Thyroid gland (tissue), 4 donors: ENCODE measurements at regions not wholly inside any gene's neighbourhood (a gene's known extent, or its start where the extent isn't known, plus 50 kb on each side); places are given as distances from the start of the nearest gene placed in this dataset.

ENCODE experiments used
- DNase-seq, 2 donors: peaks; one replicate each; pipeline ENCODE4 v3.0.0-alpha.2; 2019
- H3K27ac ChIP-seq, 3 donors: fragments of 200-600 bp; sonication (generic); 1 replicate in 2 of 3; 2 replicates in 1 of 3; pipeline ENCODE4 v1.5.1; 2016 to 2019; ENCODE audit warnings: mild to moderate bottlenecking in 1 of 3, moderate library complexity in 1 of 3
- H3K27me3 ChIP-seq: fragments of 200-600 bp; sonication (generic); one replicate; pipeline ENCODE4 v1.5.1; 2019
- H3K36me3 ChIP-seq, 2 donors: fragments of 200-600 bp; sonication (generic); one replicate each; pipeline ENCODE4 v1.5.1; 2016 to 2019
- H3K4me1 ChIP-seq, 2 donors: fragments of 200-600 bp; sonication (generic); one replicate each; pipeline ENCODE4 v1.5.1; 2017 to 2019
- H3K4me3 ChIP-seq, 3 donors: fragments of 200-600 bp; sonication (generic); replicated peaks in 1 of 3; 1 replicate in 2 of 3; 2 replicates in 1 of 3; pipeline ENCODE4 v1.5.1; 2016; ENCODE audit warnings: mild to moderate bottlenecking in 1 of 3
- H3K9me3 ChIP-seq: fragments of 200-600 bp; sonication (generic); one replicate; pipeline ENCODE4 v1.5.1; 2017
- POLR2A ChIP-seq, 2 donors: fragments of 450-650 bp; IDR thresholded peaks; one replicate each; pipeline ENCODE4 v1.6.1; 2017; ENCODE audit warnings: antibody characterized with exemption in 2 of 2, mild to moderate bottlenecking in 2 of 2, moderate library complexity in 1 of 2
- WGBS, 2 donors: methylation state at CpG; one replicate each; pipeline ENCODE4 v1.1.5; 2017; 5-methylcytosine and 5-hydroxymethylcytosine counted together
- intact Hi-C: fragments of 100-400 bp; cut with DNase I; formaldehyde crosslinking; loops from one replicate; pipeline ENCODE4 v1.15.1; 2023
- TF ChIP-seq, protein P1 (sequence below), 6 experiments: fragments of 200-600 bp in 3 of 6; fragments of 450-650 bp in 3 of 6; sonication (generic) in 3 of 6; IDR thresholded peaks; one replicate each; pipeline ENCODE4 v1.5.1; 2016 to 2019; ENCODE audit warnings: antibody characterized with exemption in 6 of 6, mild to moderate bottlenecking in 2 of 6, inconsistent platforms in 1 of 6, moderate library complexity in 1 of 6

- H3K9me3 ChIP-seq = no peaks in the 10 kb centered on the region
- no peaks in the 10 kb centered on the region for H3K36me3 ChIP-seq
- no peaks in the 10 kb centered on the region for H3K4me1 ChIP-seq
- no peak overlapping the region for H3K4me3 ChIP-seq
- no peaks in the 10 kb centered on the region for H3K27me3 ChIP-seq
- WGBS, 2 donors = 63 to 74% methylated on average over 4 of the region's 4 CpGs
- no peak for DNase-seq
- H3K27ac ChIP-seq = no peak overlapping the region
- TF ChIP-seq, protein P1, sequence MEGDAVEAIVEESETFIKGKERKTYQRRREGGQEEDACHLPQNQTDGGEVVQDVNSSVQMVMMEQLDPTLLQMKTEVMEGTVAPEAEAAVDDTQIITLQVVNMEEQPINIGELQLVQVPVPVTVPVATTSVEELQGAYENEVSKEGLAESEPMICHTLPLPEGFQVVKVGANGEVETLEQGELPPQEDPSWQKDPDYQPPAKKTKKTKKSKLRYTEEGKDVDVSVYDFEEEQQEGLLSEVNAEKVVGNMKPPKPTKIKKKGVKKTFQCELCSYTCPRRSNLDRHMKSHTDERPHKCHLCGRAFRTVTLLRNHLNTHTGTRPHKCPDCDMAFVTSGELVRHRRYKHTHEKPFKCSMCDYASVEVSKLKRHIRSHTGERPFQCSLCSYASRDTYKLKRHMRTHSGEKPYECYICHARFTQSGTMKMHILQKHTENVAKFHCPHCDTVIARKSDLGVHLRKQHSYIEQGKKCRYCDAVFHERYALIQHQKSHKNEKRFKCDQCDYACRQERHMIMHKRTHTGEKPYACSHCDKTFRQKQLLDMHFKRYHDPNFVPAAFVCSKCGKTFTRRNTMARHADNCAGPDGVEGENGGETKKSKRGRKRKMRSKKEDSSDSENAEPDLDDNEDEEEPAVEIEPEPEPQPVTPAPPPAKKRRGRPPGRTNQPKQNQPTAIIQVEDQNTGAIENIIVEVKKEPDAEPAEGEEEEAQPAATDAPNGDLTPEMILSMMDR (IDR thresholded peaks at IDR 0.05) = no peak
- TF ChIP-seq POLR2A (IDR thresholded peaks at IDR 0.05) = no peak
- intact Hi-C loops = no loop called here
These were observed 144.2 kb upstream of the EEA1 start for GRCh38 chr12:93073324-93073723.

GRCh38 chr12:93078059-93078458, 149.0 kb upstream of the EEA1 start:
- TF ChIP-seq, protein P1 (IDR thresholded peaks at IDR 0.05) = no peak
- TF ChIP-seq POLR2A (IDR thresholded peaks at IDR 0.05) = no peak
- Histone ChIP-seq H3K36me3 (no peaks in the 10 kb centered on the region), H3K4me3 (no peak overlapping the region), H3K4me1 (no peaks in the 10 kb centered on the region), H3K27me3 (no peaks in the 10 kb centered on the region), H3K27ac (no peak overlapping the region), H3K9me3 (no peaks in the 10 kb centered on the region)
- intact Hi-C loops = no loop called here
- DNase-seq = no peak
- 50 to 70% methylated on average over 1 of the region's 1 CpG for WGBS, 2 donors

DNA sequence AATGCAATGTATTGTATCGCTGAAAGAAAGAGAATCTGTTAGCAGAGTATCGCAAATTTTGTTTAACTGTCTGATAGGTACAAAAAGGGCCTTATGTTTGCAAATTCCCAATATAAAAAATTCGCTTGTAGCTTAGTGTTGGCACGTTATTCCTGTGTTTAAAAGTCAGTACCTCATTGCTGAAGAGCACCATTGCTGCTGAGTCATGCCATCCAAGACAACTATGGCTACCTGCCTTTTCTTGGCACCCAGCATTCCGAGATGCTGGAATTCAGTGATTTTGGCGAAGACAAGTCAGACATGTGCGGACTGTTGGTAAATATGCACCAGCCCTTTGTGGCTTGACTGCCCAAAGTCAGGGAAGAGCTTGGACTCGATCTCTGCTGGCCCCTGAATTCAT, 149.5 kb upstream of the EEA1 start:
- H3K4me1 ChIP-seq = no peaks in the 10 kb centered on the region
- H3K36me3 ChIP-seq = no peaks in the 10 kb centered on the region
- no peak overlapping the region for H3K27ac ChIP-seq
- DNase-seq = no peak
- H3K9me3 ChIP-seq = no peaks in the 10 kb centered on the region
- no peaks in the 10 kb centered on the region for H3K27me3 ChIP-seq
- TF ChIP-seq, protein P1 (IDR thresholded peaks at IDR 0.05) = no peak
- TF ChIP-seq POLR2A (IDR thresholded peaks at IDR 0.05) = no peak
- no peak overlapping the region for H3K4me3 ChIP-seq
- intact Hi-C loops = no loop called here
- WGBS, 2 donors = 94 to 98% methylated on average over 8 of the region's 8 CpGs

DNA sequence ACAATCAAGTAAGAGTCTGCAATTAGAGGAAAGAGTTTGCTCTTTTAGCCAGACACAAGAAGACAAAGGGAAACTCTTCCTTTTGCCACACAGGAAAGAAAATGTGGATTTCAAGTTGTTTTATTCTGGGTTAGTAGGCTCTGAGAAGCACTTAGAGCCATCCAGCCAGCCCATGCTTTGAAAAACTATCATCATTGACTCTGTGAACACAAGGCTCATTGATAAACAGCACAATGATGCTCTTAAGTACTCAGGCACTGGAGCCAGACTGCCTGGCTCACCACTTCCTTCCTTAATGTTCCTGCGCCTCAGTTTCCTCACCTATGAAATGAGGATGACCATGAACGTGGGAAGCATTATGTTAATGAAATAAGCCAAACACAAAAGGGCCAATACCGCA, 150.2 kb upstream of the EEA1 start:
- Histone ChIP-seq H3K4me3 (no peak overlapping the region), H3K36me3 (no peaks in the 10 kb centered on the region), H3K9me3 (no peaks in the 10 kb centered on the region), H3K27me3 (no peaks in the 10 kb centered on the region), H3K27ac (no peak overlapping the region), H3K4me1 (no peaks in the 10 kb centered on the region)
- DNase-seq = no peak
- TF ChIP-seq POLR2A (IDR thresholded peaks at IDR 0.05) = no peak
- TF ChIP-seq, protein P1 (IDR thresholded peaks at IDR 0.05) = no peak
- intact Hi-C loops = no loop called here
- 92 to 95% methylated on average over 3 of the region's 3 CpGs for WGBS, 2 donors

- Histone ChIP-seq H3K27me3 (no peaks in the 10 kb centered on the region), H3K36me3 (no peaks in the 10 kb centered on the region), H3K4me1 (no peaks in the 10 kb centered on the region), H3K9me3 (no peaks in the 10 kb centered on the region), H3K4me3 (no peak overlapping the region), H3K27ac (no peak overlapping the region)
- 81 to 82% methylated on average over 6 of the region's 6 CpGs for WGBS, 2 donors
- intact Hi-C loops = no loop called here
- no peak for TF ChIP-seq POLR2A (IDR thresholded peaks at IDR 0.05)
- TF ChIP-seq, protein P1 (IDR thresholded peaks at IDR 0.05) = no peak
- no peak for DNase-seq
These were observed 150.9 kb upstream of the EEA1 start for GRCh38 chr12:93079976-93080375.
